T-helper 9 cell (primary cell): ENCODE measurements at regions not wholly inside any gene's neighbourhood (a gene's known extent, or its start where the extent isn't known, plus 50 kb on each side); places are given as distances from the start of the nearest gene placed in this dataset.

ENCODE experiments used
- DNase-seq: peaks from one replicate; pipeline ENCODE4 v3.0.0-alpha.2; 2020

DNA sequence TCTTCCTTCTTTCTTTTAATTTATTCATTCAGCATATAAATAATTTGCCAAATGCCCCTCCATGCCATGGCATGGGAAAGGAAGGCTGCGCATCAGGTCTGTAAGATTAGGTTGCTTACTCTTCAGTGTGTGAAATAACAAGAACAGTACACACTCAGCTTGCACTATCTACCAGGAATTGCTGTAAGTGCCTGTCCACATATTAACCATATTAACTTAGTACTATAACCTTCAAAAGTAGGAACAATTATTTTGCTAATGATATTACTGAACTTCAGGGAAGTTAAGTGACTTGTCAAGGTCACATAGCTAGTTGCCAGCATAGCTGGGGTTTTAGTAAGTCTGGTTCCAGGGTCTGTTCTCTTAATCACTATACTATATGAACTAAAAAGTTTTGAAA lies 89.2 kb upstream of the PMFBP1 start:
- no peak for DNase-seq

DNA sequence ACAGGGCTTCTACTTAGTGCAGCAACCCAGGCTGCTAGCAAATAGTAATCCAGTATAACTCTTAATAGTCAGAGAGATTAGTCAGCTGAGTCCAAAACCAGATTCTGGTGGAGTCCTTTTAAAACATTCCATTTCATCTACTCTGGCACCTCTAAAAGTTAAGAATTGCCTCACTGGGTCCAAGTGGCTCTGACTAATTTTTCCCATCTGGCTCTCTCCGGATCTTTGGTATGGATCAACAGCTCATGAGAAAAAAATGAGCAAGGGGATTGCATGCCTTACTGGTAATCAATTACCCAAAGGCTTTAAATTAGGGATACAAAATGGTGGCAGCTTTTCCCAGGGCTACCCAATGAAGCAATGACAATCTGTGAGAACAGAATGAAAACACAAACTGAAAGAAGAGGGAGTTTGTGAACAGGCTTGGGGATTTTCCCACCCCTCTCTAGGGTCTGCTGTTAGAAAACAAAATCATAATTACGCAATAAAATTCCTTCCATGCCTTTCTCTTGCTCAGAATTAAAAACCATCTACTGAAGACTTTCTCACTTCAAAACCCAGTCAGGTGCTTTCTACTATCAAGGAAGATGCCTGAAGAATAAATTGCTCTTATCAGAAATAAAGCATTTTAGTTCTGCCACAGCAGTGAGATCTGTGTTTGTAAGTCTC lies 84.6 kb upstream of the PMFBP1 start:
- DNase-seq = no peak

DNA sequence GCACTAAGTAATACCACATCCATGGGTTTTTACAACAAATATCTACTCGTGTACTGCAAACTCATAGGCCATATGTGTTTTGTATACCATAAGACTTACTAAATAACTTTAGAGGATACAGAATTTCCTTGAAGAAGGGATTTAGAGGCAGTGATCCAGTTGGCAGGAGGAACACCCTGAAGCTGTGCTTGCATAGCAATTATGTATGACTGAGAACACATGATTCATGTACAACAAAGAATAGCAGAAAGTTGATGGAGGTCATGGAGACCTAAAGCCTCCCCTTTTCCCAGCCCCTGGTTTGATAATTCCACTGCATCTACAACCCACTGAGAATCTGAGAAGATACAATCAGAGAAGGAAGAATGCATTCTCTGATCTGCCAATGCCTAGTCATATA lies 83.8 kb upstream of the PMFBP1 start:
- DNase-seq = no peak

DNA sequence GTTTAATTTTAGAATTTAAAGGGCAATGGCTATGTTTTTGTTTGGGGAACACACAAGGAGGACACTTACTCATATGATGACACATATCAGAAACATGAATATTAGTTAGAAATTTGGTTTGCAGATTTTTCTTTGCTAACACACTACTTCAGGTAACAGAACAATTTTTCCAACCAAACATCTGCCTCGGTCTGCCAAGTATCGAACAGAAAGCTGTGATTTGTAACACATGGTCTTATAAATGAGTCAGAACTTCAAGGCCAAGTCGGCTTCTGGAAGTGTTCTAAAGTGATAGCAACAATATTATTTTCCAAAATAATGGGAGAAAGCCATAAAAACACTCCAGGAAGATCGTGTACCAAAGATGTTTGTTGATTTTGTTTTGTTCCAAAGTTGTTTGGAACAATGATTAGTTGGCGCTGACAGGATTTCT lies 75.9 kb upstream of the PMFBP1 start:
- no peak for DNase-seq

DNA sequence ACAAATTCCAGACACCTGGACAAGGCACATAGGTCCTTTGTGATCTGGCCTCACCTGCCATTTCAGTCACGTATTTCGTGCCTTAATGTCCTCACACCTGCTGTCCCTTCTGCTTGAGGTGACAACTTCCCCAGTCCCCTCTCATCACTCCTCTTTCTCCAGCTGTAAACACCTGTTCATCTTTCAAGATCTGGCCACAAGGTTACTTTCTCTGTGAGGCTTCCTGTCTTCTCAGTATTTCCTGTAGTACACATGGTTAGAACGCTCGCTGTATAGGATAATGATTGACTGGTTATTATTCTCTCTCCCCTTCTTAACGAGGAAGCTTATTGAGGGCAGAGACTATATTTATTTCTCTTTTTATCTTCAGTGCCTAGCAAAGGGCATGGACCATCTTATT lies 74.5 kb upstream of the PMFBP1 start:
- no peak for DNase-seq

DNA sequence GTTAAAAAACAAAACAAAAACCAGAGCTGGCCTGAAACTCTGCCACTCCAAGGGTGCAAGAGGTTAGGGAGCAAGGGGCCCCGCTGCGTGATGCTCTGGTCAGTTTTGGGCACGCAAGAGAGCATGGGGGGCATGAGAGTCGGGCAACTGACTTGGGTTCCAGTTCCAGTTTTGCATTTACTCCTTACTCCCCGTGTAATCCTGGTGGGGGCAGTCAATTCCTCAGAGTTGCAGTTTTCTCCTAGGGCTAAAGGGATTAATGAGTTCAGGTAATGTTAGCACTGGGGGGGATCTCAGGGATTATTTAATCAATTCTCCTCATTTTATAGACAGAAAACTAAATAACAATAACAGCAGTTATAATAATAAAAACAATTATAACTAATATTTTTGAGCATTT lies 72.9 kb upstream of the PMFBP1 start:
- no peak for DNase-seq

DNA sequence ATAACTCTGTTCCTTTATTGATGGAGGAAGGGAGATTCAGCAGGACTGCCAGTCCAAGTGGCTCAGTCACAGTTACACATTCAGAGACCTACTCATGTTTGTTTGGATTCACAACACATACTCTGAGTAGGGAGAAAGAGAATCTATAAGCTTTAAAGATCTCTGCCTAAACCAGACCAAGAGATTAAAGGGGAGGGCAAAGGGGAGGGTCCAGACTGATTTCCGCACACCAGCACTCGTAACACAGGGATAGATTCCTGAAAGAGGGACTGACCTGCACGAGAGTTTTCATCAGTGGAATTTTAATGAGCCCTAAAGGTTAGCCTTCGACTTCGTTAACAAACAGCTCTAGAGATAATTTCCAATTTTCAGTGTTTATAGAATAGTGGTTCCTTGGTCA lies 71.7 kb upstream of the PMFBP1 start:
- no peak for DNase-seq

DNA sequence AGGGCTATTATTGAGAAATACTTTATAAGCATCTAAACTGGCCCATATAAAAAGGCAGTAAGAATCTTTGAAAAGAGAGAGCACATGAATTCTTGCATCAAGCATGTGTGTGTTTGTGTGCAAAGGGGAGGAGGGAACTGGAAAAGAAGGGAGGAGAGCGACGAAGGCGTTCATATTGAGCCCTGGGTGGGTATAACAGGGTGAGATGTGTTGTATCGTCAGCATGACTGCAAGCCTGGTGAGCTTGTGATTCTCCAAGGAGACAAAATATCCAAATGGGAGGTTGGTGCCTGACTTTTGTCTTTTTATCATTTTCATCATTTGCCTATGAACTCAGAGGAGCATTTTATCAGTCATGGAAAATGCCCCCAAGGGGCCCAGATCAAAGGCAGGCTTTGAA lies 70.8 kb upstream of the PMFBP1 start:
- no peak for DNase-seq

DNA sequence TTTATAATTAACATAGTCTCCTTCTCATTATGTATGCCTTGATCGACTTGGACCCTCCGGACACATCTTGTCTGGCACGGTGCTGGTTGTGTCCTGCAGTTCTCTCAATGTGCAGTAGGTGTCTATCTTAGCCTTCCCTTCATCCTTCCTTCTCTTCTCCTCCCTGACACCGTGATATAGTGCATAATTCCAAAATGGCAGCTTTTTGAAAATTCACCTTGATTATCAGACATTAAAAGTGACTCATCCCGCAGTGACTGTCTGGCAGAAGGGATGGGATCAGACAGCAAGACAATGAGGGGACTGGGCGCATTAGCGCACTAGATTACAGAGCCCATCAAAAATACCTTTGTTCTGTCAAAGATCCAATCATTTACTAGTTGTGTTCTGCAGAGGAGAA lies 70.0 kb upstream of the PMFBP1 start:
- no peak for DNase-seq

DNA sequence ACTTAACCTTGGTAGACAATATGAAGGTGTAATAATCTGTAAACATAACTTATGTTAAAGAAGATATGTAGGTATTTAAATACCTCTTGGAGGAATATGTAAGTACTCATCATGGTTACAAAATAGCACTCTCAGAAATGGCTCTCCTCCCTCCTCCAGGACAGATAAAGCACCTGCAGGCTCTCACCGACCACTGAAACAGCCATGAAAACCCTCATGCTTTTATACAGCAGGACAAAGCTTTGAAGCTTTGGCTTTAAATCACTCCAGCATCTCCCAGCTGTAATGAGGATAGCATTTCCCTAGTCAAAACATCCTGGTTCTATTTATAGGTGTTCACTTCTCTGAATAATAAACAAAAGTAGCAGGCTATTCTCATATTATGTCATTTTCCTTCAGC lies 69.1 kb upstream of the PMFBP1 start:
- DNase-seq = no peak

DNA sequence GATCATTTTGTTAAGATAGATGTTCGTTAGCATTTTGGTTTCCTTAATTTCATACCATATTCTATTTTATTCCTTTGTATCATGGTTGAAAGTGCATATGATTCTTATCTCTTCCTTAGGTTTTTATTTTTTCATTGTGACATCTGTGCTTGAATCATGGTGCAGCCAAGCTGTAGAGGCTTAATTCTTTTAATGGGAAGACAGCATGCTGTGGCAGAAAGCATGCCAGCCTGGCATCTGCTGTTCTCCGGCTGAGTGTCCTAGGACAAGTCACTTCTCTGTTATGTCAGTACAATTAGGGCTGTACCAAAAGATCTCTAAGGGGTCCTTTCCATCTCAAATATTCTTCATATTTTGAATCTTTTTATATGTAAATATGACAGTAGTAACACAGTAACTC lies 68.5 kb upstream of the PMFBP1 start:
- no peak for DNase-seq

DNA sequence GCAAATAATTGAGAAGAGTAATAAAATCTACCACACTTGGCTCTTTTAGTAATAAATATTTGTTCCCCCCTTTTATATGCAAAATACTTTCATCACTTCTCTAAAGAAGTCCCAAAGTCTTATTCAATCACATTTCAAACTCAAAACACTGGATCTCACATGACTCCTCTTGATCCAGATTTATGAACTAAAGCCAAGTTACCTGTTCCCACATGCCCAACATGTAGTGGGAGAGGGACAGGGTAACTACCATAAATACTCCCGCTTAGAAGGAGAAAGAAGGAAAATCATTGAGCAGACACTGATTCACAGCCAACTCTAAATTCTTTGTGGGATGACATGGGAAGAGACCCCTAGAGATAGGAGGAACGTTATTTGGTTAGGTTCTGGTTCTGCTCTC lies 64.9 kb upstream of the PMFBP1 start:
- DNase-seq = no peak

DNA sequence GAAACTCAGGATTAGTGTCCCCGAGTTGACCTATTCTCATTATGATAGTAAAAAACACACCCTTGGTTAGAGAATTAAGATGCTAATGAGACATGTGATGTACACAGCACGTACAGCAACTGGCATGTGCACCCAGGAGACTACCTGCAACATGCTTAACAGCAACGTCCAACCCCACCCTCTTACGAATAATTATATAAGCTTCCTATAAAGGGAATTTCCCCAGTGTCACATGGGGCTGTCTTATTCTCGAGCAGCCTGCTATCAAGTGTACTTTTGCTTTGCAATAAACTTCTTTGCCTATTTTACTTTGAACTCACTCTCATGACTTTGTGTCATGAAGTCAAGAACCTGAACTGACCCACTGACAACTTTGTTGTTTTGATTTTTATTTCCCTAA lies 62.4 kb upstream of the PMFBP1 start:
- DNase-seq = no peak

DNA sequence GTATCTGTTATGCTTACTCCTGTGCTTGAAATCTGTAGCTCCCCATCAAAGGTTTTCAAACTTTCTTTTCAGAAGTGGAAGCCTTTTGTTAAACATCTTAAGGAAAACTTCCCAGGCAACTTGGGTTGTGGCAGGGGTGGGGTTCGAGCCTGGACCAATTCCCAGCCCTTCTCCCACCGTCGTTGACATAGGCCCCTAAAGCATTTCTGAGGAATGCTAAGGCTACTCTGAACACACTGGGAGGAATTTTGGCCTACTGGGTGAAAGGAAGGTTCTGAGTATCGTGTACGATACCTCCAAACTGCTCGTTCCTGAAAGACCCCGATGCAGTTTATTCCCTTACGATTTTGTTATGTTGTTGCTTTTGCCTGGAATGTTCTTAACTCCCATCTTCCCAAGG lies 56.1 kb upstream of the PMFBP1 start:
- no peak for DNase-seq

DNA sequence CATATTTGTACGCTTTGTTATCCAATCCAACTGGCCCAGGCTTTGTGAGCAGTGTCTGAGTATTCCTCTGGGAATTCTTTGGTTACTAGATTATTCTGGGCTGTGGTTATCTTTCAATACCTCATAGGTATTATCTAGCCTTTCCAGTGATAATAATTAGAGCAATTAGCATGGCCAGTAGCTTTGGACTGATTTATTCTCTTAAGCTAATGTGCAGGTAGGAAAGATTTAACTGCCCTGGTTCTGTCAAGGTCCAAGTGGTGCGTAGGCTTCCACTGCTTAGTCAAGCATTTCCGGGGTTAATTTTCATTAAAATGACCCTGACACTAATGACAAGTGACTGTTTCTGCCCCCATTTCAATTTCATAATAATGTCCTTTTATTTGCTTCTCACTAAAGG lies 54.2 kb upstream of the PMFBP1 start:
- DNase-seq = no peak

DNA sequence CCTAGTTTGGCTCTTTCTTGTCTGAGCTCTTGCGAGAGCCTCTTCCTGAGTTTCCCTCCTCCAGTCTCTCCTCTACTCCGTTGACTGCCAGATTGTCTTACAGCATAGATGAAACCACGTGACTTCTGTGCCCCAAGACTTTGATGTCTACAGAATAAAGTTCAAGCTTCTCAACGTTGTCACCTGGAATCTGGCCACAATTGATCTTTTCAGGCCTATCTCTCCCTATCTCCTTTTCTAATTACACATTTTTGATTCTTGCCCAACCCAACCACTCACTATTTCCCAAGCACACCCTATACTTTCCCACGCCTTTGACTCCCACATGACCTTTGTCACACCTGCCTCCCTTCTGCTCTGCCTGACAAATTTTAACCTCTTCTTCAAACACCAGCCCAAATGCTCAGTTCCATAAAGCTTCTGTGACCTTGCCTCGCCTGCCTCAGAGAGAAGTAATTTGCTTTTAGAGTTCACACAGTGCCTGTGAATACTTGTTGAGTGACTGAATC lies 52.4 kb upstream of the PMFBP1 start:
- no peak for DNase-seq

DNA sequence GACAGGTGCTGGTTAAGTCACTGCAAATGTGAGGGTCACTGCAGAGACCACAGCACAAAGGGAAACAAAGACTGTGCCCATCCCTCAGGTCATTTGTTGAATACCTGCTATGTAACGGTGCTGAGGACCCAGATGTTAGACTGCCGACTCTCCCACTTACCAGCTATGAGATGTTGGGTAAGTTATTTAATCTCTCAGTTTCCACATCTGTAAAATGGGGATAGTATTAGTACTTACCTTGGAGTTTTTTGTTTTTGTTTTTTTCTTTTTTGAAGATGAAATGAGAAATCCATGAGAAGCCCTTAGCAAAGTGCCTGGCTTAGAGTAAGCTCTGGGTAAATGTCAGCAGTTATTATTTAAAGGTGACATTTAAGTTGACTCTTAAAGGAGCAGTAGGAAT lies 50.5 kb upstream of the PMFBP1 start:
- DNase-seq = no peak
